ENCODE measurements at regions not wholly inside any gene's neighbourhood (a gene's known extent, or its start where the extent isn't known, plus 50 kb on each side); places are given as distances from the start of the nearest gene placed in this dataset.

DNA sequence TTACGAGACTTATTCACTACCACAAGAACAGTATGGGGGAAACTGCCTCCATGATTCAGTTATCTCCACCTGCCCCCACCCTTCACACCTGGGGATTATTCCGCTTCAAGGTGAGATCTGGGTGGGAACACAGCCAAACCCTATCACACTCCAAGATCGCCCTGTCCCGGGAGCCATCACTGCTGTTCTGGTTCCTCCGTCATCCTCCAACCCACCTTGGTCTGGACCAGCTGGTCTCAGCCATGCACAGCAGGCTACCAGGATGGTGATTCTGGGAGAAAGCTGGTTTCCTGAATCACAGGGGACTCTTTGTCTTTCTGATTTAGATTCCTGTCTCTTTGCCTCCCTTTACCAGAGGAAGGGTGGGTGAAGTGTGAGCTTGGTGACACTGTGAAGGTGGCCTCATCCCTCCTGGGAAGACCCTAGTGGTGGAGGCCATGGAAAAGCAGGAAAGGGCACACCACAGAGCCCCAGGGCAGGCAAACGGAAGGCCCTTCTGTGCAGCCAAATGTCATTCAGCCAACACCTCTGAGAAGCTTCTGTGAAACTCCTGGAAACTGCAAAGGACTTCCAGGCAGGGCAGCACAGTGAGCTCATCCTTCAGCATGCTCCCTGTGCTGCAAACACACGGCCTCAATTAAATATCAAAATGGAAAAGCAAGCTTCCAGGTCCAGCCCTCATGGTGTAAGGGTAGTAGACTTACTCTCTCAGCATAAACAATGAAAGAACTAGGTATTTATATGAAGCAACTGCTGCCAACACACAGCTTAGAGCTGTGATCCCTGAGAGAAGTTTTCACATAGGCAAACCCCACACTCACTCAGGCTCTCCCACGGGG is 169.8 kb downstream of the ANKRD60 start:
- no peak for DNase-seq

DNA sequence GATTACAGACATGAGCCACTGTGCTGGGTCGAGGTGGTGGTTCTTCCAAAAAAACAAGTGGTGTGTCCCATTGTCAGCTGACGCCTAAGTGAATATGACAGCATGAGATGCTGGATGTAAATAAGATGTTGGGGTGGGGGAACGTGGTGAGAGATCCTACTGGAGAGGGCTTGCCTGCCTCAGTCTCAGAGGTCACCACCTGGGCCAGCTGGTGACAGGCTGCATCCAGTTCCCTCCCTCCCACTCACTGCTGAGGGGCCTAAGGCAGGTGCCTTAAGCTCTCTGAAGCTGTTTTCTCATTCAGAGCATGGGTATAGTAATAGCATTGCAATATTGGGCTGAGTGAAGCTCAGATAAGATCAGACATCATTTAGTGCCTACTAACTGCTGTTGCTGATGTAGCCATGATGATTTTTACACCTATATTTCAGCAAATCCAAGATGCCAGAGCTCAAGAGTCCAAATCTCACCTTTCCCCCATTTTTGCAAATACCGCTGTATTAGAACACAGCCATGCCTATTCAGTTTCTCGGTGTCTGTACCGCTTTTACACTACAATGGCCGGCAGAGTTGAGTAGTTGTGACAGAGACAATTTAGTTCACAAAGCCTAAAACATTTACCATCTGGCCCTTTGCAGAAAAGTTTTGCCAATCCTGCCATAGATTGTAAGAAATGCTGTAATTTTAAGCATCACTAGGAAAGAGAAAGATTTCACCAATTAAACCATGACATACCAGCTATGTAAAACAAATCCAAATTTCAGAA is 171.3 kb downstream of the ANKRD60 start:
- DNase-seq: no peak

DNA sequence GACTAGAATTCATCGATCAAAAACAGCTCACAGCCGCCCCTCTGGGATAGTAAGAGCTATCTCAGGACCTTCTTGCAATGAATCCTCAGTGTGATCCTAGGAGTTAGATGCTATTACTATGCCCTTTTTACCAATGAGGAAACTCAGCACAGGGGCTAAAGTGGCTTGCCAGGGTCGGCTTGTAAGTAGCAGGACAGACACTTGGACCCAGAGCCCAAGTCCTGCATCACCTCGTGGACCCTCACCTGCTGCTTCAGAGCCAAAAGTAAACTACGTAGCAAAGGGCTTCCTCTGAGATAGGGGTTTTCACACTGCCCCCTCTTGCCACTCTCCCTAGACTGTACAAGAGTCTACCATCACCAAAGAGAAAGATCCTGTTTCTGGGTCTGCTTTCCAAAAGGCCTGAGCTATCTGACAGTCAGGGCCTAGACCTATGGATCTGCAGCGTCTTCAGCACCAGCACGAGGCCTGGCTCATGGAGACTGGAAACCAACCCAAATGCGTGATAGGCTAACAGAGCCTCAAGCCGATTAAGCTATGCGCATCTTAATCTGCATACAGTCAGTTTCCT is 172.3 kb downstream of the ANKRD60 start:
- DNase-seq: no peak

DNA sequence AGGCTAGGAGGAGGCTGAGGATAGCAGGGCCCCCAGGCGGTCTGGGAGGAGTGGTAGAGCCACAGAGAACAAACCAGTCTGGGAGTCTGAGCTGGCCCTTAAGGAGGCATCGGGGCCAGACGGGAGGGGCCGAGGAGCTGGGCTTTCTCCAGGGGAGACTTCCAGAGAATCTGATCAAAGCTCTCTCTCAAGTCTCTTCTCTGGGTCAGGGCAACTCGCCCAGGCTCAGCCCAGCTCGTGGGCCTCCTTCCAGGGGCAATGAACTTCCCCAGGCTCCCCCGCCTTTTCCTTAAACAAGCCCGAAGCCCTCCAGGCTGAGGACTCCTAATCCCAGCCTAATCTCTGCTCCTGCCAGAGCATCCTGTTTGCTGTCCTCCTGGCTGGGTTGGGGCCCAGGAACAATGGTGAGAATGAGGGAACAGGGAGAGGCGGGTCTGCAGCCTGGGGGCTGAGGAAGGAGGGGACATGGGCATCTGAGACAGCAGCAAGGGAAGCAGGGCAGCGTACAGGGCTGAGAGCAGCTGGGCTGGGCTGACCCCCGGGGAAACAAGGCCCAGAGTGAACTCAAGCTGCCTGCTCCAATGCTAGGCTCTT is 173.6 kb downstream of the ANKRD60 start:
- no peak for DNase-seq

DNA sequence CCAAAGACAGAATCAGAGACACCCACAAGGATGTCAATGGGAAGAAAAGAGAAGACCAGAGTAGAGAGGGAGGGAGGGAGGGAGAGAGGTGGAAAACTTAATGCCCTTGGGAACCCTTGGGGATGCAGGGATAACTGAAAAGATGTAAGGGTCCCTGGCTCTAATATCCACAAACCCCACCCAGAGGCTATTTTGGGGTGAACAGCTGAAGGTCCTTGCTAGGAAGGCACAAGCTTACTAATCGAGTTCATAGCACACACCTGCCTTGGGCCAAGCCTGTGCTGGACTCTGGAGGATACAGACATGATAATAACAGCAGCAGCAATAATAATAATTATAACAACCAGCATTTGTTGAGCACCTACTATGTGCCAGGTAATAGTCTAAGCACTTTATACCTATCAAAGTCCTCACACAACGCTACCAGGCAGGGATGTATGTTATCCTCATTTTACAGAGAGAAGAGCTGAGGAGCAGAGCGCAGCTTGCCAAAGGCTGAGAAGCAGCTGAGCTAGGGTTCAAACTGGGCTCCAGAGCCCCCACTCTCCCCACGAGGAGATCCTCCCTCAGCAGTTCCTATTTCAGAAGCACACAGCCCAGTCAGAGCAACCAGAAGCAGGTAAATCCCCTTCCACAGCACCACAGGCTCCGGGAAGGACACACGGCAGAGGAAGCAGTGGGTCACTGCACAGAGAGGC is 174.2 kb downstream of the ANKRD60 start:
- no peak for DNase-seq

DNA sequence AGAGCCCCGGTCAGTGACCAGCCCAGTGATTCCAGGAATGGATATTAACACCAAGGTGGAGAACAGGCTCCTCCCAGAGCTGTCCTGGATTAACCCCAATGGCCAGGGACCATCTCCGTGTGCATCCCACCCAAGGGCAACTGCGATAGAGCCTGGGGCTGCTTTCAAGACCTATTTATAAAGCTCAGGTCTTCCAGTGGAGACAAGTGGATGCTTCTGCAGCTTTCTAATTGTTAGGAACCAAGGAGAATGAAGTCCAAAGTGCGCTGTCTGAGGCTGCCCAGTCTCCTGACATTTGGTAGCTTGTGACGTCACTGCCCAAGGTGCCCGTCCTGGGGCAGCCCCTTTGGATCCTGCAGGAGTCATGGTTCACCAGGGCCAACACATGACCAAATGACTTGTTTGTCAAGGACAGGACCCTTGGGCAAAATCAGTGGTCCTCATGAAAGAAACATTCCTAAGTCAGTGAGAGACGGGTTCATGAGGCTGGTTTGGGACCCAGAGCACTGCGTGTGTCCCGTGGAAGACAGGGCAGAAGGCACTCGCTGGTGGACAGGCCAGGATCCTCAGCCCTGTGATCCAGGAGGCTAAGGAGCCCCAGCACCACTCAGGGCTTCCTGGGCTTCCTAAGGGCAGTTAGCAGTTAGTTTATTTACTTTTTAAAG is 174.9 kb downstream of the ANKRD60 start:
- no peak for DNase-seq

DNA sequence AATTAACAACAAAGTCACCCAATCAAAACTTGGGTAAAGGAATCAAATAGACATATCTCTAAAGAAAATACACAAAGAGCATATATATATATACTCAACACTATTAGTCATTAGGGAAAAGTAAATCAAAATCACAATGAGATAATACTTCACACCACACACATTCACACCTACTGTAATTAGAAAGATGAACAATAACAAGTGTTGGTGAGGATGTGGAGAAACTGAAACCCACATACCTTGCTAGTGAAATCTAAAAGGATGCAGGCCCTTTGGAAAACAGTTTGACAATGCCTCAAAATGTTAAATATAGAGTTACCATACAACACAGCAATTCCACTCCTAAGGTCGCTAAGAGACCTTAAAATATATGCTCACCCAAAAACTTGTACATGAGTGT is 177.1 kb downstream of the ANKRD60 start:
- no peak for DNase-seq

DNA sequence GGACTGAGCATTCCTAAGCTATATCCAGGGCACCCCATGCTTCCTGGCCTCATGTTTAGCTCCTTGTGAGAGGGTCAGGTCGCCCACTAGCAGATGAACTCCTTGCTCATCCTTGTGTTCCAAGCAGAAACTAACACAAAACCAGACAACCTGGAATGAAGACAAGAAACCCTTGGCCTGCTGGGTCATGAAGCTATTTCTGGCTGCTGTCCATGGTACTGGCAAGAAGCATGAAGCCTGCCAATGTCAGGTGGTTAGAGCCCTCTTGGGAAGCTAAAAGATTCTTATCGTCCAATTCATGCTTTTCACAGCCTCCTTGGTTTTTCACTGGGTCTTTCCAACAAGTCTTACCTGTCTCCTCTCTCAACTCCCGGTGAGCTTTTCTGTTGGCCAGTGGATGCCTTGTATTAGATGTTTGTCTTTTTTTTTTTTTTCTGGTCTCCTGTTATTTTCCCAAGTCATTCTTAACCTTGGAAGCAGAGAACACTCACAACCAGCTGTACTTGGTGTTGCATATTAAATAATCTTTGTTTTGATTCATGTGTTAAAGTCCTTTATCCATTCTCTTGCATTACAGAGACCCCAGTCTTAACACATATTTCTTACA is 180.3 kb downstream of the ANKRD60 start:
- DNase-seq: no peak

DNA sequence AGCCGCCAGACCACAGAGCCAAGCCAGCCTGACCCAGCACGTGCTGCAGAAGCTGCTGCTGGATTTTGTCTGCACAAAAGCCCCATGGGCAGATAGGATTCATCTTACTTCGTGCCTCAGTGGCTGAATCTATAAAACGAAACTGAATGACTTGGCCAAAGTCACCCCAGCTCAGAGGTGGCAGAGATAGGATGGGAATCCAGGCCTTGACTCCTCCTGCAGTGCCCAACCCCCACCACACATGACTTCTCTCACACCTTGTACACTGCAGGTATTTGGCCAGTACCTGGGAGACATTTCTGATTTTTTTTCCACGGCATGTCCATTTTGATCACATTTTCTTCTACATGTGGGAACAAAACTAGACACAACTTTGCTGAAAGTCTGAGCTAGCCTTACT is 182.1 kb downstream of the ANKRD60 start:
- no peak for DNase-seq

DNA sequence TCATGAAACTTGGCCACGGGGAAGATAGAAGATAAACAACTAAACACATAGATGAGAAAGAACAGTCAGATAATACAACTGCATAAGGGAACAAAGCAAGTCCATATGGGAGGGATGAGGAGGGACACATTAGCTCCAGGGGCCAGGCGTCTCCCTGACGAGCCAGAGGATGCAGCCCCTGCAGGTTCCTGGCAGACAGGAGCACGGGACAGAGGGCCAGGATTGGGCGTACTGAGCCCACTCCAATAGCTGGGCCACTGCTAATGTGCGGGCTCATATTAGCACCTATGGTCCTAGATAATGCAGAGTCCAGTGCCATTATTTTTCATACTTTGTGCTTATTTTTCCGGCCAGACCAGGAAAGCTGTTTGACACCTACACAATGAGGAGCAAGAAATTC is 182.9 kb downstream of the ANKRD60 start:
- no peak for DNase-seq

DNA sequence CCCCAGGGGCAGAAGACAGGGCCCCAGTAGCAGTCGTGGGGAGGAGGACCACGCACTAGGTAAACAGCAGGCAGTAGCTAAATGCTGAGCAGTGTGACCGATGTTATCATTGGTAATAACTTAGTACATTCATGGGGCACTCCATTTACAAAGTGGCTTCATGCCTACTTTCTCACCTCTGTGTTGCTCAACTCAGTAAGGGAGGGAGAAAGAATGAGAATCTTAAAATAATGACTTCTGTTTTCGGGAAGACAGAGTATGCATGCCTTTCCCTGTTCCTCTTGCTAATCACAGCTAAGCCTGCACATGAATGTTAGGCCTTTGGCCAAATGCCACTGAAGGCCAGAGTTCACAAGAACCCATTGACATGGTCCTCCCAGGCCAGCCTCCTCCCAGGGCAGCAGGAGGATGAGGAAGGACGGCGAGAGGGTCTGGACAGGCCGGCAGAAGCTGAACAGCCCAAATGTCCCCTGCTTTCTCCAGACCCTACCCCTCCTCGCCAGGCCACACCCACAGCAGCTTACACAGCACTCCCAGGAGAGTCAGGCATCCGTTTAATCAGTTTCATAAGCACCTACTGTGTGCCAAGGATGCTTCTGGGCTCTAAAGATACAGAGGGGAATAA is 183.4 kb downstream of the ANKRD60 start:
- DNase-seq: no peak

DNA sequence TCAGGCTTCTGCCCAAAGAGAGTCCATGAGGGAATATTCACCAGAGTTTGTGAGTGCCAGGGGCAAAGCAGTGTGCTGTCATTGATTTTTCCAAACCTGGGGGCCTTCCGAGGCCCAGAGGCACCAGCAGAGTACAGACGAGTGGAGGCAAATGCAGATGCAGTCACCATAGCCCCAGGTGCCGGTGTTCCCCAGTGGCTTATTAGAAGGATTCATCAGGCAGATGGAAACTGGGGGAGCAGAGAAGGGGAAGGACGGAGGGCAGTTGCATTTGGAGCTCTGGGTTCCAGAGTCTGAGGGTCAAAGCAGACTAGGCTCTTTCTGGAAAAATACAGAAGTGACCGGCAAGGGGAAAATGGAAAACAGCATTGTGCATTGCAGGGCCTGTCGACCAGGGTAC is 184.2 kb downstream of the ANKRD60 start:
- DNase-seq: no peak

DNA sequence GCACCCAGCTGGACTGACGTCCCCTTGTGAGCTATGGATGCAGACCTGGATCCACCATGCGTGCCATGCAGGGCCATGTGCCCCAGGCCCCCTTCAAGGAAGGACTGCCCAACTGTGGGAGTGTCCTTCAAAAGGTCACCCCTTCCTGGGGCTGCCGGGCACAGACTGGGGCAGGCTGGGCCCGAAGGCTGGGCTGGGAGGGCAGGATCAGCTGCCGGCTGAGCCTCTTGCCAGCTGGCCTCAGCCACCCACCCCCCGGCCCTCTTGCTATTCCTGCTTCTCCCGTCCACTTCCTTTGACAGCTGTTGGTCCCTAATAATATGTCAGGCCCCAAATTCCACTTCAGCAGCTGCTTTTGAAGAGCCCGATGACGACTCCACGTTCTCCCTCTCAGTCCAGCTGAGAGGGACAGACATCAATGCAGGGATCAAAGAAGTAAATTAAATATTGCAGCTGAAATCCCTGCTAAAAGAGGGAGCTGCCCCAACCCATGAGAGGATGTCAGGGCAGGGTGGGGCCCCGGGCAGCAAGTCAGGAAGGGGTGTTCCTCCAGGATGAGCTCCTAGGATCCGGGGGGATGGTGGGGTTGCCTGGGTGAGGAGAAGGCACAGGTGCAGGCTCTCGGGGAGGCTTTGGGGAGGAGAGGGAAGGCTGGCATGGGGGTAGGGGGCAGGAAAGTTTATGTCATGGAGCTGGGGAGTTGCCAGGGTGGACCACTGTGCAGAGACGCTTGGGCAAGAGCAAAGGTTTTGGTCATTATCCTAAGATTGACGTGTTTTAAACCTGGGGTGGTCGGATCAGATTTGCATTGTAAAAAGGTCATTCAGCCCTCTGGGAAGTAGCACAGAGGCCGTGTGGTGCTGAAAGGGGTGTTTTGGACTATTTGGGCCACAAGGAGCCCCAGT is 185.0 kb downstream of the ANKRD60 start:
- no peak for DNase-seq

DNA sequence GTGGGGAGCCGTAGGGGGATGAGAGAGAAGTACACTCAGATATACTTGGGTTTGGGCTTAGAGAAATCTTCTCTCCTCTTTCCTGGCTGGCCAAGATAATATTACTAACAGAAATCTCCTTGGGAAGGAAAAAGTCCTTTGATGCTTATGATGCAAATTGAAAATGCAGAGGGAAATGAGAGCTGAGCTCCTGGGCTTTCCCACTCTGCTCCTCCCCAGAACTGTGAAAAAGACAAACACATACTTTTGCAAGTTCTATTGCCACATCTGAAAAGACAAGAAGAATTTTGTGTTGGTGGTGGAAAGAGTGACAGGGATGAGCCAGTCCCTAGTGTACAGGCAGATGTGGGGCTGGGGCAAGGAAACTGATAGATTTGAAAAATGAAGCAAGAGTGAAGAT is 185.9 kb downstream of the ANKRD60 start:
- no peak for DNase-seq

DNA sequence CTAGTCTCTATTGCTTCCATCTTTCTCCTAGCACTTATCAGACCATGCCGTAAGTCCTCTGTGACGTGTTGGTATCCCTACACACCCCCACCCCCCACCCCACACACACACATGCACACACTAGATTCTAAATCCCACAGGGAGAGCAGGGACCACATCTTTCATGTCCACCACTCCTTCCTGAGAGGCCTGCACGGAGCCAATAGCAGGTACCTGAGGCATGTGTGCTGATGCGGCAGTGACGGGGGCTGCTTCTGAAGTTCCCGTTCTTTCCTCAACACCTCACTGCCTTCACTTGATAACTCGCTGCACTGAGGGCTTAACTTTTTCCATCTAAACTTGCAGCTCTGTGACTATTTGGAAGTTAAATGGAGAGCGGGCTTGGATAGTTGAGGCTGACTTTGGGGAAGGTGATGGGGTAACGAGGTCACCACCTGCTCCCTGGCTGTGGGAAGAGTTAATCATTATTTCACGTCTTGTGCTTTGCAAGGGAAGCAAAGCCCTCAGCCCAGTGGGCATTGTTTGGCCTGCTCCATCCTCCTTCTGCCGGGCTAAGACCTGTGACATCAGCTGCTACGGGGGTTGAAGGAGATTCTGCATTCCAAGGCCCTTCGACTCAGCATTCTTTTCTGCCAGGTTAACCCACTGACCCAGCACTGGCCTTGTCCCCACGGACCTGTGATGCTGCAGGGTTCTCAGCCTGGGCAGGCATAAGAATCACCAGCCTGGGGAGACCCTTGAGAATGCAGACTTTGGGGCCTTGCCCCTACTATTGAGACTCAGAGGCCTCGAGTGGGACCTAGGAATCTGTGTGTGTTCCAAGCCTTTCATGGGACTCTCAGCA is 187.8 kb downstream of the ANKRD60 start:
- no peak for DNase-seq

DNA sequence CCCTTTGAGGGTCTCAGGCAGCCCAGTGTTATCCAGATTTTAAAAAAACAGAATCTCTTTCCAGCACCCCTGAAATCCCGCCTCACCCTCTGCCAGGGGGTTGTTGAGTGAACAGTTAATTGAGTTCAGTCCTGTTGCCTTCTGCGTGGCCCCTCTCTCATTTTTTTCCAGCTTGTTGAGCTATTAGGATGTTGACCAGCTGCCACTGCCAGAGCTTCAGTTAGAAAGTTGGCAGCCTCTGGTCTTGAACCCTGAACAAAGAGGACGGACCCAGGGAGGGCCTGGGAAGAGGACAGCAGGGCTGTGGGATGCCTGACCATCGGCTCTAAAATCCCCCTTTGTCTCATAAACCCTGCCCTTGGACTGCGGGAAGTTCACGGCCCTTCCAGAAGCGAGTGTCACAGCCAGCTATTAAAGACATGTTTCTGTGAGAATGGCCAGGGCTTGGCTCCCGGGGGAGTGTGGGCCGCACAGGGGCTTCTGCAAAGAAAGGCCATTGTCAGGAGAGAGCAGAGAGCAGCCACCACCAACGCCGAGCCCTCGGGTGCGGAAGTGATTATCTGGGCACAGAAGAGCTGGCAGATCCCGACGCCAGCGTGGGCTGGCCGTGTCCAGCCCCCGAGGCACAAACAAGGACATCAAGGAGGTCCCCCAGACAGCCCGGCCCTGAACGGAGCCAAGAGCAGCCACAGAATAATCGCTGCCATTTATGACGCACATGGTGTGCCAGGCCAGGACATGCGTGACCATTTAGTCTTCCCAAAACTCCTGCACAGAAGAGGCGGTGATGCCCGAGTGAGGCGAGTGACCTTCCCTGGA is 189.0 kb downstream of the ANKRD60 start:
- no peak for DNase-seq

DNA sequence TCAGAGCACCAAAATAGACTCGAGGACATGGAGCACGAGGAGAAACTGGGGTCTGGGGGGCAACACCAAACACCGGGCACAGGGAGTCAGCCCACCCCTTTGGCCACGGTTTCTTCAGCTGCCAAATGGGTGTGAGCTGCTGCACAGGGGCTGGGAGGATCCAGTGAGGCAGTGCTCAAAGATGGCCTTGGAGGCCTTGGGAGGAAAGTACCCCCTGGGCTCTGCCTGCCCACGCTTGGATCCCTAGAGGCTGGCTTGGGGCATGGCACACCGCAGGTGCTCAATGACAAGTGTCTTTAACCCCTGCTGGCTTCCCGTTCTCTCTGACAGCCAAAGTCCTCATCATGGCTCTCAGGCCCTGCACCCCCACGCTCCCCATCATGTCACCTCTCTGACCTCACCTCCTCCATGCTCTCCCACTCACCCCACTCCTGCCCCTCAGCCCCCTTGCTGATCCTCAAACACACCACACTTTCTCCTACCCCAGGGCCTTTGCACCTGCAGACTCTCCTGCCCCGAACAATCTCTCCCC is 190.3 kb downstream of the ANKRD60 start:
- no peak for DNase-seq

DNA sequence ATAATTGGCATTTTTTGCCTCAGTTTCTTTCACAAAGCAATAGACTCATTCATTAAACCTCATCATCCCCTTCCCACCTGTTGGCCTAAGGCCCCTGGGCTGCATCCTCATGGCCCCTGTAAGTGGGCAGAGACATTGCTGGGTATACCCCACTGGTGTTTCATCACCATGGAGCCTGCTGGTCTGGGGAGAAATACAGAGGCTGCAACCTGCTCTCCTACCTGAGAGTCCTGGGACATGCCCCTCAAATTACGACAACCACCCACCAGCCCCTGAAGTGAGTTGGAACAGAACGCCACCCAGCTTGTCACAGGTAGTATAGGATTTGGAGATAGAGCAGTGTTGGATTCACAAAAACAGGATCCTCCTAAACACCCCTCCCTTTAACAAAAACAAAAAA is 190.8 kb downstream of the ANKRD60 start:
- no peak for DNase-seq

Measured in activated CD4-positive, CD25-positive, alpha-beta regulatory T cell treated with anti-CD3 and anti-CD28 coated beads, Interleukin-2, amount 50 U/mL, for 72 hours (primary cell).